Fibroblast of villous mesenchyme (primary cell): ENCODE measurements at regions not wholly inside any gene's neighbourhood (a gene's known extent, or its start where the extent isn't known, plus 50 kb on each side); places are given as distances from the start of the nearest gene placed in this dataset.

Experiments used
- DNase-seq: peaks from one replicate; pipeline ENCODE4 v3.0.0-alpha.2; 2010; ENCODE audit warnings: low read depth
- H3K4me3 ChIP-seq: 2 replicates; pipeline ENCODE4 v1.5.1; 2011; ENCODE audit warnings: low read depth, mild to moderate bottlenecking, low read length
- CTCF ChIP-seq: IDR thresholded peaks from 2 replicates; pipeline ENCODE4 v1.5.1; 2012; ENCODE audit warnings: low read depth, mild to moderate bottlenecking, low read length; ENCODE audit not compliant: insufficient read depth

DNA sequence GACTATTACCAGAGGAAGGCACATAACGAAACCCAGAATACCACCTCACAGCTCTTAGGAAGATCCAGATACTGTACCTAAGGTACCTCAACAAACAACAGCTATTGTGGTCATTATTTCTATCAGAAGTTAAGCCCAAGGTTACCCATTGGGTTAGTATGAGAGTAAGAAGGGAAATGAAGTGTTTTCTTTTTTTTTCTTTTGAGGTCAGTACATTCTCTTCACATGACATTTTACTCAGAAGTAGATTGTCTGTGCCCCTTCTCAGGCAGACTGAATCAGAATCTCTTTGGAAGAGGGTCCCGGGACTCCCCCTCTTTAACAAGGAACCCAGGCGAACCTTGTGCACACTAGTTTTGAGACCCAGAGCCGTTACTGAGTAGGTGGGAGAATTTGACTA lies 233.7 kb upstream of the CXCR4 start:
- no peak overlapping the region for H3K4me3 ChIP-seq
- DNase-seq: no peak
- TF ChIP-seq CTCF: no peak

- TF ChIP-seq CTCF: no peak
- DNase-seq: no peak
- no peak overlapping the region for H3K4me3 ChIP-seq
Observed at GRCh38 chr2:136347981-136348380, 230.0 kb upstream of the CXCR4 start.

DNA sequence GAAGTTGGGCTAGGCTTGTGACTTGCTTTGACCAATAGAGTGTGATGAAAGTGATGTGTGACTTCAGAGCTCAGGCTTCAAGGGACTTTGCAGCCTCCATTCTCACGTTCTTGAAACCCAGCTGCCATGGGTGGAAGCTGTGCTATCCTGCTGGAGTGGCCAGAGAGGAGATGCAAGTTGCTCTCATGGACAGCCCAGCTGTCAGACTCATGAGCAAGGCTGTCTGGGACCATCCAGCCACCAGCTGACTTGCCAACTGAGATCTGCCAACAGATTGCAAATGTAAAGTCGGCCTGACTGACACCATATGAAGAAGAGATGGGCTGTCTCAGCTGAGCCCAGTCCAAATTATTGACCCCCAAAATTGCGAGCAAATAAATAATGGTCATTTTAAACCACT lies 226.4 kb upstream of the CXCR4 start:
- DNase-seq: no peak
- no peak for TF ChIP-seq CTCF
- no peak overlapping the region for H3K4me3 ChIP-seq

GRCh38 chr2:136342138-136342537 lies 224.2 kb upstream of the CXCR4 start:
- no peak for DNase-seq
- TF ChIP-seq CTCF: no peak
- no peak overlapping the region for H3K4me3 ChIP-seq

DNA sequence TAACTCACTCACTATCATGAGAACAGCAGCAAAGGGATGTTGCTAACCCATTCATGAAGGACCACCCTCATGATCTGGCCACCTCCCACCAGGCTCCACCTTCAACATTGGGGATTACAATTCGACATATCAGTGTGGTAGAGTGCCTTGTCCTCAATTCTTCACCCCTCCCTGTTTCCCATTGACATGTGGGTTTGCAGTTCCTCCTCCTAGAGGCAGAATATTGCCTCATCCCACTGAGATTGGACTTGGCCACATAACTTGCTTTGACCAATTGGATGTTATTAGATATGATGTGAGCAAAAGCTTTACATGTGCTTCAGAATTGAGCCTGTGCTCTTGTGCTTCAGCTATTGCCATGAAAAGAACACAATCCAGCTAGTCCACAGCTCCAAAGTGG lies 217.0 kb upstream of the CXCR4 start:
- DNase-seq: no peak
- TF ChIP-seq CTCF: no peak
- H3K4me3 ChIP-seq: no peak overlapping the region

GRCh38 chr2:136332436-136333095 lies 214.6 kb upstream of the CXCR4 start:
- no peak for DNase-seq
- H3K4me3 ChIP-seq: no peak overlapping the region
- no peak for TF ChIP-seq CTCF

DNA sequence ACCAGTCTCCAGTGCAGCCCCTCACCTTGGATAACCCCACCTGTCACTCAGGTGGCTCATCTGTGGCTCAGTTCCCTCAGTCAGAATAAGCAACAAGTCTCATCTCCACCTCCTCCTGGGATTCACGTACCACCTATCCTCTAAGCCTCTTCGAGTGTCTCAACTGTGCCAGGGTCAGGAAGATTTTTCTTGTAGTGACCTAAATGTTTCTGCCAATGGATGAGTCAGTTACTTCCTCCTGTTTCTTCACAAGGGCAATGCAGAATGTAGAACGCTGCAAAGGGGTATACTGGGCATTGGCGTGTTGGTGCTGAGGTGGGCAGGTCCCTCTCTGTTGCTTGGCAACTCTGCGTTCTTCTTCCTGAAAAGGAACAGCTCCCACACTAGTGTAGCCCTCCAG lies 213.3 kb upstream of the CXCR4 start:
- DNase-seq: no peak
- no peak overlapping the region for H3K4me3 ChIP-seq
- TF ChIP-seq CTCF: no peak
